K562 (cell line): ENCODE measurements at regions not wholly inside any gene's neighbourhood (a gene's known extent, or its start where the extent isn't known, plus 50 kb on each side); places are given as distances from the start of the nearest gene placed in this dataset.

ENCODE experiments used
- ATF6 ChIP-seq: sonication (generic); formaldehyde crosslinking; IDR thresholded peaks from 2 replicates; pipeline ENCODE4 v1.4.0; 2020; ENCODE audit warnings: mild to moderate bottlenecking, missing genetic modification reagents
- EGR1 ChIP-seq: fragments of 450-650 bp; conservative IDR thresholded peaks from 2 replicates; pipeline ENCODE4 v1.6.1; 2017; ENCODE audit warnings: mild to moderate bottlenecking
- POLR2AphosphoS2 ChIP-seq: IDR thresholded peaks from 2 replicates; pipeline ENCODE4 v1.6.1; 2012; ENCODE audit warnings: low read length, improper control_type of control experiment
- STAG1 ChIP-seq: sonication (generic); formaldehyde crosslinking; IDR thresholded peaks from 2 replicates; pipeline ENCODE4 v1.5.0; 2020; ENCODE audit warnings: missing genetic modification reagents, borderline replicate concordance

GRCh38 chrX:1876041-1876440 is 261.2 kb downstream of the ASMT start:
- TF ChIP-seq STAG1 (CRISPR knock-in tag), result no peak
- no peak for TF ChIP-seq ATF6
- TF ChIP-seq POLR2AphosphoS2, result no peak
- TF ChIP-seq EGR1, result no peak
